Right lobe of liver (tissue), 4 donors: ENCODE measurements at regions not wholly inside any gene's neighbourhood (a gene's known extent, or its start where the extent isn't known, plus 50 kb on each side); places are given as distances from the start of the nearest gene placed in this dataset.

Experiments
- POLR2A ChIP-seq: fragments of 450-650 bp; IDR thresholded peaks from one replicate; pipeline ENCODE4 v1.6.1; 2017; ENCODE audit warnings: antibody characterized with exemption, mild to moderate bottlenecking
- TF ChIP-seq, protein P1 (sequence below), 4 donors: fragments of 200-600 bp in 3 of 4; fragments of 450-650 bp in 1 of 4; IDR thresholded peaks; one replicate each; pipeline versions ENCODE4 v1.5.1 to v1.8.0; 2016 to 2022; ENCODE audit warnings: antibody characterized with exemption in 4 of 4, mild to moderate bottlenecking in 2 of 4
- donor health status: DM: no; HTN: no; CAD: no.
- donor health status: DM: no; HTN: no; CAD: no.
- donor health status: DM: no; HTN: yes; CAD: no.

DNA sequence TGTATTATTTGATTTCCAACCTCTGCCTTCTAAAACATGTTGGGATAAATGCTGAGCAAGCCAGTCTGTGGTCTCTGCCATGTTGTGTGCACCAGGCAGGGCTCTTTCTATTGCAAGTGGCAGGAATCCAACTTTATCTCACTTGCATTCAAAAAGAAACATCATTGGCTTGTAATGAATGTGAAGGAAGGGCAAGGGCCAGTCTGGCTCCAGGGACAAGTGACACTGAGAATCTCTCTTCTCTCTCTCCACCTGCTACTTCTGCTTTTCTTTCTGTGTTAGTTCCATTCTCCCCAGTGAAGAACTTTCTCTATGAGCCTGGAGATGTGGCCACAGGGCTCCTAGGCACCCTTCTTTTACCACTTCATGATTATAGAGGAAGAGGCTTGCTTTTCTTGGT, 329.9 kb upstream of the NCAM1 start:
- no peak for TF ChIP-seq POLR2A
- TF ChIP-seq, protein P1, sequence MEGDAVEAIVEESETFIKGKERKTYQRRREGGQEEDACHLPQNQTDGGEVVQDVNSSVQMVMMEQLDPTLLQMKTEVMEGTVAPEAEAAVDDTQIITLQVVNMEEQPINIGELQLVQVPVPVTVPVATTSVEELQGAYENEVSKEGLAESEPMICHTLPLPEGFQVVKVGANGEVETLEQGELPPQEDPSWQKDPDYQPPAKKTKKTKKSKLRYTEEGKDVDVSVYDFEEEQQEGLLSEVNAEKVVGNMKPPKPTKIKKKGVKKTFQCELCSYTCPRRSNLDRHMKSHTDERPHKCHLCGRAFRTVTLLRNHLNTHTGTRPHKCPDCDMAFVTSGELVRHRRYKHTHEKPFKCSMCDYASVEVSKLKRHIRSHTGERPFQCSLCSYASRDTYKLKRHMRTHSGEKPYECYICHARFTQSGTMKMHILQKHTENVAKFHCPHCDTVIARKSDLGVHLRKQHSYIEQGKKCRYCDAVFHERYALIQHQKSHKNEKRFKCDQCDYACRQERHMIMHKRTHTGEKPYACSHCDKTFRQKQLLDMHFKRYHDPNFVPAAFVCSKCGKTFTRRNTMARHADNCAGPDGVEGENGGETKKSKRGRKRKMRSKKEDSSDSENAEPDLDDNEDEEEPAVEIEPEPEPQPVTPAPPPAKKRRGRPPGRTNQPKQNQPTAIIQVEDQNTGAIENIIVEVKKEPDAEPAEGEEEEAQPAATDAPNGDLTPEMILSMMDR (IDR thresholded peaks at IDR 0.05), result no peak
